ENCODE measurements at regions not wholly inside any gene's neighbourhood (a gene's known extent, or its start where the extent isn't known, plus 50 kb on each side); places are given as distances from the start of the nearest gene placed in this dataset.
A peak's percentile ranks its signal among the peaks of the same experiment; 100 is the strongest.

DNA sequence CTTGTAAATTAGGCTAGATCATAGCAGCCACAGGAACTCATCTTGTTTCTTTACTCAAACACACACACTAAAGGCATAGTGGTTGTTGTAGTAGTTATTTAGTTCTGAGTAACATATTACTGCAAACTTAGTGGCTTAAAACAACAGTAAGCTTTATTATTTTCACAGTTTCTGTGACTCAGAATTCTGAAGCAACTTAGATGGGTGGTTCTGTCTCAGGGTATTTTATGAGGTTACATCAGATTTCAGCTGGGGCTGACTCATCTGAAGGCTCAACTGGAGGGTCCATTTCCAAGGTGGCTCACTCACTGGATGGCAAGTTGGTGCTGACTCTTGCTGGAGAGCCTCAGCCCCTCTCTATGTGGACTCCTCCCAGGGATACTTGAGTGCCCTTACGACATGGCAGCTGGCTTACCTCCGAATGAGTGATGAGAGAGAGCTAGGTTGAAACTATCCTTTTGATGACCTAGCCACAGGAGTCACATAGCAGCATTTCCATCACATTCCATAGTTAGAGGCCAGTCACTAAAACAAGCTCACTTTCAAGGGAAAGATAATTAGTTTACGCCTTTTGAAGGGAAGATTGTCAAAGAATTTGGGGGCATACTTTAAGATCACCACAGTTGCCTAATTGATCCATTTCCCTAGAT, 101.0 kb upstream of the PRNP start:
- Histone ChIP-seq H3K27me3 (ENCODE audit: control insufficient read depth, insufficient read depth, low read length) (no peaks in the 10 kb centered on the region), H3K36me3 (ENCODE audit: control insufficient read depth, insufficient read depth, low read length) (no peaks in the 10 kb centered on the region), H3K4me3 (ENCODE audit: low read depth, low read length) (no peak overlapping the region), H3K4me1 (ENCODE audit: control insufficient read depth, insufficient read depth, low read length) (no peaks in the 10 kb centered on the region), H3K27ac (ENCODE audit: low read depth, low read length) (no peak overlapping the region), H3K9me3 (ENCODE audit: control insufficient read depth, insufficient read depth, low read length) (no peaks in the 10 kb centered on the region)
- WGBS (ENCODE audit: insufficient coverage): no CpG with 5 or more reads among the region's 3 CpGs
- DNase-seq (ENCODE audit: low read depth in 4 of 6, low spot score in 6 of 6): no peak

DNA sequence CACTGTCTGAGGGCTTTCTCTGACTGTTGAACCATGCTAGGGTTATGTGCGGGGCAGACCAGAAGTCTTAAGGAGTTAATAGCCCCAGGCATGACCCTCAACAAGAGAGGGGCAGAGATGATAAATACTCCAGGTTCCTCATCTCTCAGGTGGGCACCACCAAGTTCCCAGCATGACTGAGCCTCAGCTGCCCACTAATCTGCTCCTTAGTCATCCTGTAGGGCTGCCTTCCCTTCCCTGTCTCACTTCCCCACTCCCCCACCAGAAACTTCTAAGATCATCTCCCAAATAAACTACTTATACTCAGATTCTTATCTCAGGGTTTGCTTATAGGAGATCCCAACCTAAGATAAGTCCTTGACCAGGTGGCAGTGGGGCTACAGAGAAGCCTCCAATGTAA, 101.7 kb upstream of the PRNP start:
- Histone ChIP-seq H3K27ac (ENCODE audit: low read depth, low read length) (no peak overlapping the region), H3K36me3 (ENCODE audit: control insufficient read depth, insufficient read depth, low read length) (no peaks in the 10 kb centered on the region), H3K9me3 (ENCODE audit: control insufficient read depth, insufficient read depth, low read length) (no peaks in the 10 kb centered on the region), H3K4me3 (ENCODE audit: low read depth, low read length) (no peak overlapping the region), H3K4me1 (ENCODE audit: control insufficient read depth, insufficient read depth, low read length) (no peaks in the 10 kb centered on the region), H3K27me3 (ENCODE audit: control insufficient read depth, insufficient read depth, low read length) (no peaks in the 10 kb centered on the region)
- no peak for DNase-seq (ENCODE audit: low read depth in 4 of 6, low spot score in 6 of 6)
- WGBS (ENCODE audit: insufficient coverage): 89% methylated on average over 1 of the region's 1 CpG

DNA sequence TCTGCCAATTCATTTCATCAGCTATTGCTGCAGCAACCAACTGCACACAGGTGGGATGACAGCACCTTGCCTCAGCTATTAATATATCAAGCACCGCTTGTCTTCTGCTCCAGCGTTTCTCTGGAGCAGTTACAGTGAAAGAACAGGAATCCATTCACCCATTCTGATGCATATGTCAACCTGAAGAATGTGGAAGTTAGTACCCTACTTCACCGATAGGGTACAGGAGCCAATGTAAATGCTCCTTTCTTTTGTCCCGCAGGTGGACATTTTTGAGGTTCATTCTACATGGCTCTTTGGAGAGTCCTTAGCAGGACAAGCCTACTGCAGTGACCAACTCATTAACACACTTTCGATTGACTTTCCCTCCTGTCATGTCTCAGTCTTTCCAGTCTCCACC, 104.4 kb upstream of the PRNP start:
- 67% methylated on average over 3 of the region's 5 CpGs for WGBS (ENCODE audit: insufficient coverage)
- Histone ChIP-seq H3K27me3 (ENCODE audit: control insufficient read depth, insufficient read depth, low read length) (no peaks in the 10 kb centered on the region), H3K36me3 (ENCODE audit: control insufficient read depth, insufficient read depth, low read length) (no peaks in the 10 kb centered on the region), H3K4me1 (ENCODE audit: control insufficient read depth, insufficient read depth, low read length) (no peaks in the 10 kb centered on the region), H3K4me3 (ENCODE audit: low read depth, low read length) (no peak overlapping the region), H3K27ac (ENCODE audit: low read depth, low read length) (no peak overlapping the region), H3K9me3 (ENCODE audit: control insufficient read depth, insufficient read depth, low read length) (no peaks in the 10 kb centered on the region)
- DNase-seq (ENCODE audit: low read depth in 4 of 6, low spot score in 6 of 6): no peak

DNA sequence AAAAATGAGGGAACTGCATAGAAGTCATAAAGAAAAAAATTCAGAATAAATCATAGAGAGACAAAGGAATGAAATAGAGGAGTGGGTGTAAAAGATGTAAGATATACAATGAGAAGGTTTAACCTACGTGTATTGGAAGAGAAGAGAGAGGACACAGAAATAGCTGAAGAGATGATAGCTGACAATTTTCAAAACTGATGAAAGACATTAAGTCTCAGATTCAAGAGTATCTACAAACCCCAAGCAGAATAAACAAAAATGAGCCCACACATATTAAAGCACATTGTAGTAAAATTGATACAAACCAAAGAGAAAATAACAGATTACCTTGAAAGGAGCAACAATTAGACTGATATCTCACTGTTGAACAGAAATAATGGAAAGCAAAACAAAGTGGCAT, 107.9 kb upstream of the PRNP start:
- no CpG with 5 or more reads among the region's 1 CpG for WGBS (ENCODE audit: insufficient coverage)
- no peak for DNase-seq (ENCODE audit: low read depth in 4 of 6, low spot score in 6 of 6)
- Histone ChIP-seq H3K4me3 (ENCODE audit: low read depth, low read length) (no peak overlapping the region), H3K27ac (ENCODE audit: low read depth, low read length) (no peak overlapping the region), H3K4me1 (ENCODE audit: control insufficient read depth, insufficient read depth, low read length) (no peaks in the 10 kb centered on the region), H3K9me3 (ENCODE audit: control insufficient read depth, insufficient read depth, low read length) (no peaks in the 10 kb centered on the region), H3K36me3 (ENCODE audit: control insufficient read depth, insufficient read depth, low read length) (no peaks in the 10 kb centered on the region), H3K27me3 (ENCODE audit: control insufficient read depth, insufficient read depth, low read length) (no peaks in the 10 kb centered on the region)

DNA sequence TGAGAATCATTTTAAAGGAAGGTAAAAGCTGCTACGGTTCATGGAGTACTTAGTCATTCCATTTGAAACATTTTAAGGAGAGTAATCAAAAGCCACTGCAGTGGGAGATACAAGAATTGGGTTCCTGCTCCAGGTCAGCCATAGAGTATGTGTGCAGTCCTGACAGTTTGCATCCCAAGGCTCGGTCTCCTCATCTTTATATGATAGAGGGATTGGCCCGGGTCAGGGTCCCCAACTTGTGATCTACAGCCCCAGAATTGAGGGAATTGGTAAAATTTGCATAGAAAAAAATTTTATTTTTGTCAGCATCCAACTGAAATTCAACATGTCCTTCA, 111.9 kb upstream of the PRNP start:
- Histone ChIP-seq H3K9me3 (ENCODE audit: control insufficient read depth, insufficient read depth, low read length) (no peaks in the 10 kb centered on the region), H3K27ac (ENCODE audit: low read depth, low read length) (no peak overlapping the region), H3K4me3 (ENCODE audit: low read depth, low read length) (no peak overlapping the region), H3K27me3 (ENCODE audit: control insufficient read depth, insufficient read depth, low read length) (peaks cover 2% of the 10 kb centered on the region), H3K4me1 (ENCODE audit: control insufficient read depth, insufficient read depth, low read length) (no peaks in the 10 kb centered on the region), H3K36me3 (ENCODE audit: control insufficient read depth, insufficient read depth, low read length) (no peaks in the 10 kb centered on the region)
- no peak for DNase-seq (ENCODE audit: low read depth in 4 of 6, low spot score in 6 of 6)
- WGBS (ENCODE audit: insufficient coverage): no CpG with 5 or more reads among the region's 3 CpGs

DNA sequence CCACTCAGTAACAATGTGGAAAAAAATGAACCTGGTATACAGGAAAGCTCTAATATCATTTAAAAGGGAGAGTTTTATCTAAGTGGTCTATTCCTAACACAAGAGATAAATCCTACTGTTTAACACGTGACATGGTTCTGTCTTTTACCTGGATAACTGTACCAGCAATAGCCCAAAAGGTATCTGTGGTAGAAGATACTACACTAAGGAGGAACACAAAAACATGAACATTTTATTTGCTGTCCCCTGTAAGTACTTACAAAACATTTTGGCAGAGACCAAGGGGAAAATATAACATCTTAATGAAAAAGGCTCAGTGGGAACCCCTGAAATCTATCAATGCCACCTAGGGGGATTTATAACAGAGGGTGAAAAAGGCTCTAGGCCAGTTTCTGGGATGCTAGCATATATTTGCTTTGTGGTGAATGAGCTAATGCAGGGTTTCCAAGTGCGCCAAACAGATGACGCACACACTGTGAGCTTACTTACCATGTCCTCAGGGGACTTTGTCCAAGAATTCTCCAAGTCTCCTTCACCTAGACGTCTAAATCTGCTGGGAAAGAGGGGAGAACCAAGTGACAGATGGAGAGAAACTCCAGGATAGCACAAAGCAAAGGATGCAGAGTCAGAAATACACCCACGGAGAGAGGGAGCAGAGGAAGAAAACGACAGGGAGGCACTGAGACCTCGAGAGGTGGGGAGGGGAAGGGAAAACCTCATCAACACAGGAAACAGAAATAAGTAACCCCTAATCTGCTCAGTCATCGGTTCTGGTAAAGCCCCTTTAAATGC, 112.5 kb upstream of the PRNP start:
- H3K36me3 ChIP-seq (ENCODE audit: control insufficient read depth, insufficient read depth, low read length): no peaks in the 10 kb centered on the region
- 100% methylated on average over 1 of the region's 8 CpGs for WGBS (ENCODE audit: insufficient coverage)
- no peaks in the 10 kb centered on the region for H3K9me3 ChIP-seq (ENCODE audit: control insufficient read depth, insufficient read depth, low read length)
- no peak overlapping the region for H3K27ac ChIP-seq (ENCODE audit: low read depth, low read length)
- no peak overlapping the region for H3K4me3 ChIP-seq (ENCODE audit: low read depth, low read length)
- peak in 2 of 6 donors; percentile 36 to 68 for DNase-seq (ENCODE audit: low read depth in 4 of 6, low spot score in 6 of 6)
- no peaks in the 10 kb centered on the region for H3K4me1 ChIP-seq (ENCODE audit: control insufficient read depth, insufficient read depth, low read length)
- H3K27me3 ChIP-seq (ENCODE audit: control insufficient read depth, insufficient read depth, low read length): peaks cover 2% of the 10 kb centered on the region

DNA sequence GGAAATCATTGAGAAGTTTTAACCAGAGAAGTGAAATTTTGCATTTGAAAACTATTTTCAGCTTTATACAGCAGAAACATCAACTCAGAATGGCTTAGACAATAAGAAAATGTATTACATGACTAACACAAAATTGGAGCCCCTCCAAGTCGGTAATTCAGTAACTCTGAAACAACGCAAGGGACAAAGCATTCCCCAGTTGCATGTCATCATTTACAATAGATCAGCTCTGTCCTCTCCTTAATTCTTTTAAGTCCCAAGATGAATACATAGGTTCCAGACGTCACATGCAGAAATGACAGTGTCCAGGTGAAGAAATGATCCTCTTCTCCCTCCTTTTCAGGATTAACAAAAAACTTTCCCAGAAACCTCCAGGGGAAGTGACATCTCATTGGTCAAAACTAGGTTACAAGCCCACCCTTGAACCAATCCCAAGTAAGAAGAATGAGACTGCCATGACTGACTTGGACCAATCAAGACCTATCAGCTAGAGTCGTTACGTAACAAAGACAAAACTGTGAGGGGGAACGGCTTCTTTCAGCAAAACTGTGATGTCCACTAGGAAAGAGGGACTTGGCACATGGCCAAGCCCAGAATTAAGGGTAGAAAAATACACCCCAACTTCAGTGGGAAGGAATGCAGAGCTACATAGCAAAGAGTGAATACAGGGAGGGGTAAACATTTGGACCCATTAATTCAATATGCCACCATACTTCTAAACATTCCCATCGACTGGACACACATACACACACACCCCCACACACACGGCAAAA, 114.3 kb upstream of the PRNP start:
- H3K4me3 ChIP-seq (ENCODE audit: low read depth, low read length): no peak overlapping the region
- no peaks in the 10 kb centered on the region for H3K4me1 ChIP-seq (ENCODE audit: control insufficient read depth, insufficient read depth, low read length)
- H3K36me3 ChIP-seq (ENCODE audit: control insufficient read depth, insufficient read depth, low read length): no peaks in the 10 kb centered on the region
- no peak overlapping the region for H3K27ac ChIP-seq (ENCODE audit: low read depth, low read length)
- no peak for DNase-seq (ENCODE audit: low read depth in 4 of 6, low spot score in 6 of 6)
- H3K27me3 ChIP-seq (ENCODE audit: control insufficient read depth, insufficient read depth, low read length): peaks cover 2% of the 10 kb centered on the region
- no peaks in the 10 kb centered on the region for H3K9me3 ChIP-seq (ENCODE audit: control insufficient read depth, insufficient read depth, low read length)
- WGBS (ENCODE audit: insufficient coverage): 78% methylated on average over 6 of the region's 8 CpGs

DNA sequence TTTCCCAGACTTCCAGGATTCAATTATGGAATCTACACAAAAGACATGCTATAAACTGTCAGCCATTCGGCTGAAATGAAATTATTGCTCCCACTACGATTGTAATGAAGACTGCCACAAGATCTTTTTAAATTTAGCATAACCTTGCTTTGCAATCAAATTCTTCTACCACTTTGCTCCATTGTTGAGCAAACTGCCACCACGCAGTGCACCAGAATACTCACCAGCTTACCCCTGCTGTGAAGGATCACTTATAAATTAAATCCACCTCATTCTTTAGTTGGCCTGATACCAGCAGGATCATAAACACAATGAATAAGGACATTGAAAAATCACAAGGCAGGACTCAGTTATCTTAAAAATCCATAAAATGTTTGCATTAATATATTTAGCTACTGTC, 116.4 kb upstream of the PRNP start:
- WGBS (ENCODE audit: insufficient coverage): 48% methylated on average over 3 of the region's 3 CpGs
- DNase-seq (ENCODE audit: low read depth in 4 of 6, low spot score in 6 of 6): peak in 1 of 6 donors; percentile 58
- no peak overlapping the region for H3K27ac ChIP-seq (ENCODE audit: low read depth, low read length)
- H3K27me3 ChIP-seq (ENCODE audit: control insufficient read depth, insufficient read depth, low read length): peaks cover 2% of the 10 kb centered on the region
- no peak overlapping the region for H3K4me3 ChIP-seq (ENCODE audit: low read depth, low read length)
- no peaks in the 10 kb centered on the region for H3K36me3 ChIP-seq (ENCODE audit: control insufficient read depth, insufficient read depth, low read length)
- no peaks in the 10 kb centered on the region for H3K4me1 ChIP-seq (ENCODE audit: control insufficient read depth, insufficient read depth, low read length)
- H3K9me3 ChIP-seq (ENCODE audit: control insufficient read depth, insufficient read depth, low read length): no peaks in the 10 kb centered on the region

DNA sequence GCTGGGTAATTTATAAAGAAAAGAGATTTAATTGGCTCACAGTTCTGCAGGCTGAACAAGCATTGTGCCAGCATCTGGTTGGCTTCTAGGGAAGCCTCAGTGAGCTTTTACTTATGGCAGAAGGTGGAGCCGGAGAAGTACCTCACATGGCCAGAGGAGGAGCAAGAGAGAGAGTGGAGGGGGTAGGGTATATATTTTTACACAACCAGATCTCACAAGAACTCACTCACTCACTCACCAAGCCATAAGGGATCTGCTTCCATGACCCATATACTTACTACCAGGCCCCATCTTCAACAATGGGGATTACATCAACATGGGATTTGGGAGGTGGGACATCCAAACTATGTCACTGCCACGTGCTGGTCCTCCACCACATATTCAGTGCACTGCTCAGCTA, 117.2 kb upstream of the PRNP start:
- no peak for DNase-seq (ENCODE audit: low read depth in 4 of 6, low spot score in 6 of 6)
- 57% methylated on average over 1 of the region's 2 CpGs for WGBS (ENCODE audit: insufficient coverage)
- Histone ChIP-seq H3K4me1 (ENCODE audit: control insufficient read depth, insufficient read depth, low read length) (no peaks in the 10 kb centered on the region), H3K9me3 (ENCODE audit: control insufficient read depth, insufficient read depth, low read length) (no peaks in the 10 kb centered on the region), H3K4me3 (ENCODE audit: low read depth, low read length) (no peak overlapping the region), H3K27ac (ENCODE audit: low read depth, low read length) (no peak overlapping the region), H3K27me3 (ENCODE audit: control insufficient read depth, insufficient read depth, low read length) (peaks cover 2% of the 10 kb centered on the region), H3K36me3 (ENCODE audit: control insufficient read depth, insufficient read depth, low read length) (no peaks in the 10 kb centered on the region)
